Esophagus squamous epithelium (tissue), 5 donors: ENCODE measurements at regions not wholly inside any gene's neighbourhood (a gene's known extent, or its start where the extent isn't known, plus 50 kb on each side); places are given as distances from the start of the nearest gene placed in this dataset.

Experiments used
- DNase-seq: peaks from one replicate; lab custom pipeline; 2025; lab: John Stamatoyannopoulos, UW
- H3K27ac ChIP-seq, 4 donors: fragments of 200-600 bp; sonication (generic); one replicate each; pipeline ENCODE4 v1.5.1; 2016 to 2019; ENCODE audit warnings: mild to moderate bottlenecking in 1 of 4
- H3K27me3 ChIP-seq, 4 donors: fragments of 200-600 bp; sonication (generic); 1 replicate in 3 of 4; 2 replicates in 1 of 4; pipeline versions ENCODE4 v1.5.1 to v1.6.0; 2017 to 2021; ENCODE audit warnings: antibody characterized with exemption in 1 of 4
- H3K36me3 ChIP-seq, 3 donors: fragments of 200-600 bp; sonication (generic); one replicate each; pipeline ENCODE4 v1.5.1; 2016 to 2019
- H3K4me1 ChIP-seq, 3 donors: fragments of 200-600 bp; sonication (generic); one replicate each; pipeline ENCODE4 v1.5.1; 2017 to 2019
- H3K4me3 ChIP-seq, 4 donors: fragments of 200-600 bp; sonication (generic); 1 replicate in 3 of 4; 2 replicates in 1 of 4; pipeline ENCODE4 v1.5.1; 2016 to 2019; ENCODE audit warnings: mild to moderate bottlenecking in 2 of 4, moderate library complexity in 1 of 4
- H3K9me3 ChIP-seq, 3 donors: fragments of 200-600 bp; sonication (generic); one replicate each; pipeline ENCODE4 v1.5.1; 2016 to 2019
- CTCF ChIP-seq, 6 experiments: fragments of 450-650 bp in 4 of 6; fragments of 200-600 bp in 2 of 6; sonication (generic) in 2 of 6; IDR thresholded peaks; one replicate each; pipeline ENCODE4 v1.5.1; 2016 to 2019; ENCODE audit warnings: antibody characterized with exemption in 6 of 6, mild to moderate bottlenecking in 4 of 6, moderate library complexity in 4 of 6
- POLR2A ChIP-seq, 4 donors: fragments of 450-650 bp; IDR thresholded peaks; one replicate each; pipeline ENCODE4 v1.6.1; 2017; ENCODE audit warnings: antibody characterized with exemption in 4 of 4, mild to moderate bottlenecking in 4 of 4, moderate library complexity in 3 of 4
- WGBS, 2 donors: methylation state at CpG; one replicate each; pipeline ENCODE4 v1.1.5; 2018; 5-methylcytosine and 5-hydroxymethylcytosine counted together
- intact Hi-C: fragments of 100-400 bp; cut with DNase I; formaldehyde crosslinking; loops from one replicate; pipeline ENCODE4 v1.15.0; 2022
- donor health status: DM: yes; HTN: yes; CAD: no.

DNA sequence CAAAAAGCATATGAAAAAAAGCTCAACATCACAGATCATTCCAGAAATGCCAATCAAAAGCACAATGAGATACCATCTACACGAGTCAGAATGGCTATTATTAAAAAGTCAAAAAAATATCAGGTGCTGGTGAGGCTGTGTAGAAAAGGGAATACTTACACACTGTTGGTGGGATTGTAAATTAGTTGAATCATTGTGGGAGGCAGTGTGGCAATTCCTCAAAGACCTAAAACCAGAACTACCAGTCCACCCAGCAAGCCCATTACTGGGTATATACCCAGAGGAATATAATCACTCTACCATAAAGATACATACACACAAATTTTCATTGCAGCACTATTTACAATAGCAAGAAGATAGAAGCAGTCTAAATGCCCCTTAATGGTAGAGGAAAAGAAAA, 529.9 kb downstream of the SLITRK1 start:
- TF ChIP-seq CTCF (IDR thresholded peaks at IDR 0.05), result no peak
- no peak for TF ChIP-seq POLR2A (IDR thresholded peaks at IDR 0.05)

DNA sequence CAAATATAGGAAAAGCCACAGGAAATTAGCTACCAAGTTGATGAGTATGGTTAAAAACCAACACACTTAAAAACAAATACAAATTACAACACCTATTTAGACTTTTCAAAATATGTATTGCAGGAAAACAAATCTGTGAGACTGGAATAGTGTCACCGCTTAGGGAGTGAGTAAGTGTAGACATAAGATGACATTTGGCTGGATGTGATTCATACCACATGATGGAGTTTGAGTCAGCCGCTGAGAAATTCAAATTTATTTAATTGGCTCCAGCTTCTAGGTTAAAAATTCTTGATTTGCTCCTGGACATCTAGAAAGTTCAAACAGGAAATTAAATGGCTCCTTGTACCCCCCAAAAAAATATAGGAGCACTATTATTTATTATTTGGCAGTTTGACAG, 531.7 kb downstream of the SLITRK1 start:
- 63 to 74% methylated on average over 2 of the region's 2 CpGs for WGBS, 2 donors
- Histone ChIP-seq H3K9me3 (no peaks in the 10 kb centered on the region), H3K27ac (no peak overlapping the region), H3K4me3 (no peak overlapping the region), H3K36me3 (no peaks in the 10 kb centered on the region), H3K27me3 (no peaks in the 10 kb centered on the region), H3K4me1 (no peaks in the 10 kb centered on the region)
- TF ChIP-seq CTCF (IDR thresholded peaks at IDR 0.05), result no peak
- no peak for TF ChIP-seq POLR2A (IDR thresholded peaks at IDR 0.05)
- intact Hi-C loops, result no loop called here
- DNase-seq, result no peak

More for the DNA sequence above, 529.9 kb downstream of the SLITRK1 start:
- no peak overlapping the region for H3K4me3 ChIP-seq
- DNase-seq, result no peak
- H3K36me3 ChIP-seq, result no peaks in the 10 kb centered on the region
- intact Hi-C loops, result no loop called here
- H3K27me3 ChIP-seq, result no peaks in the 10 kb centered on the region
- H3K9me3 ChIP-seq, result no peaks in the 10 kb centered on the region
- H3K4me1 ChIP-seq, result no peaks in the 10 kb centered on the region
- no peak overlapping the region for H3K27ac ChIP-seq
- 31 to 32% methylated on average over 1 of the region's 1 CpG for WGBS, 2 donors

GRCh38 chr13:83344518-83344917, 537.8 kb downstream of the SLITRK1 start:
- TF ChIP-seq POLR2A (IDR thresholded peaks at IDR 0.05) (no peak), CTCF (IDR thresholded peaks at IDR 0.05) (no peak)
- Histone ChIP-seq H3K27me3 (no peaks in the 10 kb centered on the region), H3K4me3 (no peak overlapping the region), H3K36me3 (no peaks in the 10 kb centered on the region), H3K4me1 (no peaks in the 10 kb centered on the region), H3K9me3 (no peaks in the 10 kb centered on the region), H3K27ac (no peak overlapping the region)
- intact Hi-C loops, result no loop called here
- no peak for DNase-seq
- WGBS, 2 donors, result 89% methylated on average over 2 of the region's 2 CpGs

DNA sequence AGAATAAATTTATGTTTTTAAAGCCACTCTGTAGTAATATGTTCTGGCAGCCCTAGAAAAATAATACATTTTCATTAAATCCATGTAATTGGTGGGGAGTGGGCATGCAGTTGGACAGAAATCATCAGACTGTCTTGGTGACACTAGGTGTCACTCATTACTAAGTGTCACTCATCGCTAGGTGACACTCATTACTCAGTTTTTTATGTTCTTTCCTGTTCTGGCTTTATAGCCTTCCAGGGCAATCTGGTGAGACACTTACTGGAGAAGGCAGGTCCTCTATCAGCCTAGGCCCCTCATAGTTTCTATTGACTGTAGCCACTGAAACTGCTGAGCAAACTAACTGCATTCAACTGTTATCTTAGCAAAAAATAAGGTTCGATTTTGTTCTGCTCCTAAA, 542.1 kb downstream of the SLITRK1 start:
- no peaks in the 10 kb centered on the region for H3K27me3 ChIP-seq
- no peak overlapping the region for H3K4me3 ChIP-seq
- H3K9me3 ChIP-seq, result no peaks in the 10 kb centered on the region
- DNase-seq, result no peak
- 70 to 76% methylated on average over 2 of the region's 2 CpGs for WGBS, 2 donors
- TF ChIP-seq POLR2A (IDR thresholded peaks at IDR 0.05) (no peak), CTCF (IDR thresholded peaks at IDR 0.05) (no peak)
- intact Hi-C loops, result no loop called here
- H3K4me1 ChIP-seq, result no peaks in the 10 kb centered on the region
- H3K27ac ChIP-seq, result no peak overlapping the region
- H3K36me3 ChIP-seq, result no peaks in the 10 kb centered on the region

- H3K4me1 ChIP-seq, result no peaks in the 10 kb centered on the region
Measured at GRCh38 chr13:83333614-83334388, 548.5 kb downstream of the SLITRK1 start.

More at GRCh38 chr13:83333614-83334388, 548.5 kb downstream of the SLITRK1 start:
- no peaks in the 10 kb centered on the region for H3K36me3 ChIP-seq
- intact Hi-C loops, result no loop called here
- no peaks in the 10 kb centered on the region for H3K9me3 ChIP-seq
- H3K4me3 ChIP-seq, result no peak overlapping the region
- DNase-seq, result no peak
- whole genome bisulfite sequencing, 2 donors, result 46 to 53% methylated on average over 7 of the region's 7 CpGs
- TF ChIP-seq CTCF (IDR thresholded peaks at IDR 0.05) (no peak), POLR2A (IDR thresholded peaks at IDR 0.05) (no peak)
- no peak overlapping the region for H3K27ac ChIP-seq
- no peaks in the 10 kb centered on the region for H3K27me3 ChIP-seq
